BE2C (cell line): ENCODE measurements at regions not wholly inside any gene's neighbourhood (a gene's known extent, or its start where the extent isn't known, plus 50 kb on each side); places are given as distances from the start of the nearest gene placed in this dataset.
"Not testable (repeated sequence)": the region's sequence is repeated elsewhere in the genome, so short reads cannot be mapped to it uniquely, and the experiment has no call there.

ENCODE experiments used
- DNase-seq: peaks from one replicate; pipeline ENCODE4 v3.0.0-alpha.2; 2020
- H3K27me3 ChIP-seq: fragments of 250-450 bp; sonication (Bioruptor Pico); 2 replicates; pipeline ENCODE4 v1.5.1; 2020; ENCODE audit warnings: mild to moderate bottlenecking
- H3K36me3 ChIP-seq: fragments of 250-450 bp; sonication (Bioruptor Pico); 2 replicates; pipeline ENCODE4 v1.5.1; 2020; ENCODE audit warnings: mild to moderate bottlenecking
- H3K4me1 ChIP-seq: fragments of 250-450 bp; sonication (Bioruptor Pico); 2 replicates; pipeline ENCODE4 v1.5.1; 2020
- H3K4me3 ChIP-seq: 2 replicates; pipeline ENCODE4 v1.5.1; 2011; ENCODE audit warnings: low read depth, low read length
- H3K9me3 ChIP-seq: fragments of 250-450 bp; sonication (Bioruptor Pico); 2 replicates; pipeline ENCODE4 v1.5.1; 2020
- TF ChIP-seq, protein P1 (sequence below): IDR thresholded peaks from 2 replicates; pipeline ENCODE4 v1.5.1; 2012; ENCODE audit warnings: mild to moderate bottlenecking, low read depth, low read length

DNA sequence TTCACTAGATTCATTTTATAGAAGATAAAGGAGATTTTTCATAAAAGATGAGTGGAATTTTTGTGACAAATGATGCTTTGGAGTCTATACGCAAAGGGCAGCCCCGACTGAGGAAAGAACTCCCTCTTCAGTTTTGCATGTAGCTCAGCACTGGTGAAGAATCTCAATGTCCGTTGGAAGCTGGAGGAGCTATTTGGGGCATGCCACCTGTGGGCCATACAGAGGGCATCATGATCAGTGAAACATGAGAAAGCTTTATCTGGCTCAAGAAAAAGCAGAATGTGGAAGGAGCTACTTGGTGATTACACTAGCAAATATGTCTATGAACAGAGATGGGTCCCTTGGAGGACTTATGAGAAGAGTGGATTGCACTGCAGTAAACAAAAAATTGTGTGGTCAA is 1359.3 kb downstream of the REEP3 start:
- no peak overlapping the region for H3K4me3 ChIP-seq
- TF ChIP-seq, protein P1, sequence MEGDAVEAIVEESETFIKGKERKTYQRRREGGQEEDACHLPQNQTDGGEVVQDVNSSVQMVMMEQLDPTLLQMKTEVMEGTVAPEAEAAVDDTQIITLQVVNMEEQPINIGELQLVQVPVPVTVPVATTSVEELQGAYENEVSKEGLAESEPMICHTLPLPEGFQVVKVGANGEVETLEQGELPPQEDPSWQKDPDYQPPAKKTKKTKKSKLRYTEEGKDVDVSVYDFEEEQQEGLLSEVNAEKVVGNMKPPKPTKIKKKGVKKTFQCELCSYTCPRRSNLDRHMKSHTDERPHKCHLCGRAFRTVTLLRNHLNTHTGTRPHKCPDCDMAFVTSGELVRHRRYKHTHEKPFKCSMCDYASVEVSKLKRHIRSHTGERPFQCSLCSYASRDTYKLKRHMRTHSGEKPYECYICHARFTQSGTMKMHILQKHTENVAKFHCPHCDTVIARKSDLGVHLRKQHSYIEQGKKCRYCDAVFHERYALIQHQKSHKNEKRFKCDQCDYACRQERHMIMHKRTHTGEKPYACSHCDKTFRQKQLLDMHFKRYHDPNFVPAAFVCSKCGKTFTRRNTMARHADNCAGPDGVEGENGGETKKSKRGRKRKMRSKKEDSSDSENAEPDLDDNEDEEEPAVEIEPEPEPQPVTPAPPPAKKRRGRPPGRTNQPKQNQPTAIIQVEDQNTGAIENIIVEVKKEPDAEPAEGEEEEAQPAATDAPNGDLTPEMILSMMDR, result no peak
- no peaks in the 10 kb centered on the region for H3K9me3 ChIP-seq
- no peak for DNase-seq
- no peaks in the 10 kb centered on the region for H3K36me3 ChIP-seq
- H3K27me3 ChIP-seq, result no peaks in the 10 kb centered on the region
- H3K4me1 ChIP-seq, result no peaks in the 10 kb centered on the region

DNA sequence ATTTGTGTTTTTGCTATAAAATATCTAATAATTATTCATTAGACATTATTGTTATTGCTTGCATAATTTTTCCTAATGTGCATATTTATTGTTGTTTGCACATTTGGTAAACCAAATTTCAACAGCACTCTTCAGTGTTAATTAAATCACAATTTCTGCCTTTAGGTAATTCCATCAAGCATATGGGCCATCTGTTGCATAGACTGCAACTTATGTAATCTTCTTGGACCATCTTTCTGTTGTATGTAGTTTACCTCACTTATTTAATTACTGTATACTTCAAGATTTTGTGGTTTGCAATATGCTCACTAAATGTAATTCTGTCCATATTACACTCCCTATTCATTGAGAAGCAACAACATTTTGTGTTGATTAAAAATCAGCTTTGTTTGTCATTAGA is 1360.1 kb downstream of the REEP3 start:
- H3K4me3 ChIP-seq, result no peak overlapping the region
- H3K27me3 ChIP-seq, result no peaks in the 10 kb centered on the region
- TF ChIP-seq, protein P1, result no peak
- no peaks in the 10 kb centered on the region for H3K9me3 ChIP-seq
- no peaks in the 10 kb centered on the region for H3K36me3 ChIP-seq
- DNase-seq, result no peak
- no peaks in the 10 kb centered on the region for H3K4me1 ChIP-seq

DNA sequence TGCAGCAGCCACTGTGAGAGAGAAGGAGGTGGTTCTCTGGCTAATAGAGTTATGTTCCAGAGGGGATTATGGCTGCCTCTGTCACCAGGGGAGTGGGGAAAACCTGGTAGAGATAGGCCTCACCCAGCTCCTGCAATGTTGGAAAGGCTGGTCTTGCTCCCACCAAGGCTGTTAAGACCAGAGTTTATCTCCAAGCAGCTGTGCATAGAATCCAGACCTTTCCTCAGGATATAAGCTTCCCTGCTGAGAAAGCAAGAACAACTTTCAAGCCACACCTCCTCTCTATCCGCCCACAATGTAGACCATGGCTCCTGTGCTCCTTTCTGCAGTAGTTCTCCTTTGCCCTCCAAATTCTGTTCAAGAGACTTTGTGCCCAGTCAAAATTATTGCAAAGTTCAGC is 1375.4 kb downstream of the REEP3 start:
- H3K36me3 ChIP-seq, result no peaks in the 10 kb centered on the region
- no peaks in the 10 kb centered on the region for H3K27me3 ChIP-seq
- no peak for DNase-seq
- H3K4me1 ChIP-seq, result no peaks in the 10 kb centered on the region
- H3K4me3 ChIP-seq, result no peak overlapping the region
- no peaks in the 10 kb centered on the region for H3K9me3 ChIP-seq
- TF ChIP-seq, protein P1, result no peak

DNA sequence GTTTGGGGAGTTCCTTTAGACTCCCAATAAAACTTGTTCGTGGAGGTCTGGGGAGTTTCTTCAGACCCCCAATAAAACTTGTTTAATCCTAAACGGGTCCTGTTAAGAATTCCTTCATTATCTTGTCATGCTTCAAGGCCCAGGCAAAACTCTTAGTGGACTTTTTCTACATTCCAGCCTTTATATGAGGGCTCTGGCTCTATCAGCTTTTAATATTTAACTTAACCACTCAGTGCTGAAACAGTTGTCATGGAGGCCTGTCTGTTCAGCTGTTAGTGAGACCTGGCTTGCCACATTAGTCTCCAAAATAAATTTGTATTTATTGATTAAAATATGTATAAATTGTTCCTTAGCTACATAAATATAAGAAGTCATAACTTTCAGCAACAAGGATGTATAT is 1385.1 kb downstream of the REEP3 start:
- not testable (repeated sequence) for H3K9me3 ChIP-seq, H3K36me3 ChIP-seq, H3K4me3 ChIP-seq, H3K4me1 ChIP-seq, H3K27me3 ChIP-seq, DNase-seq

DNA sequence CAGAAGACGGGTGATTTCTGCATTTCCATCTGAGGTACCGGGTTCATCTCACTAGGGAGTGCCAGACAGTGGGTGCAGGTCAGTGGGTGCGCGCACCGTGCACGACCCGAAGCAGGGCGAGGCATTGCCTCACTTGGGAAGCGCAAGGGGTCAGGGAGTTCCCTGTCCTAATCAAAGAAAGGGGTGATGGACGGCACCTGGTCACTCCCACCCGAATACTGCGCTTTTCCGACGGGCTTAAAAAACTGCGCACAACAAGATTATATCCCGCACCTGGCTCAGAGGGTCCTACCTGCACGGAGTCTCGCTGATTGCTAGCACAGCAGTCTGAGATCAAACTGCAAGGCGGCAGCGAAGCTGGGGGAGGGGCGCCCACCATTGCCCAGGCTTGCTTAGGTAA is 1403.1 kb downstream of the REEP3 start:
- not testable (repeated sequence) for DNase-seq, H3K36me3 ChIP-seq, H3K4me1 ChIP-seq, H3K4me3 ChIP-seq, H3K27me3 ChIP-seq, H3K9me3 ChIP-seq

DNA sequence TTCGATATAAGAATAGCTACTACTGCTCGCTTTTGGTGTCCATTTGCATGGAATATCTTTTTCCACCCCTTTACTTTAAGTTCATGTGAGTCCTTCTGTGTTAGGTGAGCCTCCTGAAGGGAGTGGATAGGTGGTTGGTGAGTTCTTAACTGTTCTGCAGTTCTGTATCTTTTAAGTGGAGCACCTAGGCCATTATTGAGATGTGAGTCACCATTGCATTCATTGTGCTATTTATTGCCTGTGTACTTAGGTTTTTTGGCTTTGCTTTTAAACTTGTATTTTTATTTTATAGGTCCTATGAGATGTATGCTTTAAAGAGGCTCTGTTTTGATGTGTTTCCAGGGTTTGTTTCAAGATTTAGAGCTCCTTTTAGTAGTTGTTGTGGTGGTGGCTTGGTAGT is 1430.8 kb downstream of the REEP3 start:
- Histone ChIP-seq H3K36me3 (no peaks in the 10 kb centered on the region), H3K4me3 (no peak overlapping the region), H3K4me1 (no peaks in the 10 kb centered on the region), H3K27me3 (no peaks in the 10 kb centered on the region), H3K9me3 (no peaks in the 10 kb centered on the region)
- DNase-seq, result no peak
- TF ChIP-seq, protein P1, result no peak

DNA sequence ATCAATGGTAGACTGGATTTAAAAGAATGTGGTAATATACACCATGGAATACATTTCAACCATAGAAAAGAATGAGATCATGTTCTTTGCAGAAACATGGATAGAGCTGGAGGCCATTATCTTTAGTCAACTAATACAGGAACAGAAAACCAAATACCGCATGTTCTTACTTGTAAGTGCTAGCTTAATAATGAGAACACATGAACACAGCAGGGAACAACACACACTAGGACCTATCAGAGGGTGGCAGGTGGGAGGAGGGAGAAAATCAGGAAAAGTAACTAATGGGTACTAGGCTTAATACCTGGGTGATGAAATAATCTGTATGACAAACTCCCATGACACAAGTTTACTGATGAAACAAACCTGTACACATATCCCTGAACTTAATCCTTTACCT is 1435.2 kb downstream of the REEP3 start:
- DNase-seq, result no peak
- TF ChIP-seq, protein P1, result no peak
- H3K9me3 ChIP-seq, result no peaks in the 10 kb centered on the region
- 0 out of 2 replicates have a peak, but pooled peaks cover 3% of the 10 kb centered on the region for H3K4me1 ChIP-seq
- no peaks in the 10 kb centered on the region for H3K27me3 ChIP-seq
- H3K36me3 ChIP-seq, result no peaks in the 10 kb centered on the region
- no peak overlapping the region for H3K4me3 ChIP-seq
